ENCODE measurements at regions not wholly inside any gene's neighbourhood (a gene's known extent, or its start where the extent isn't known, plus 50 kb on each side); places are given as distances from the start of the nearest gene placed in this dataset.
"Not testable (repeated sequence)": the region's sequence is repeated elsewhere in the genome, so short reads cannot be mapped to it uniquely, and the experiment has no call there.

- DNase-seq (ENCODE audit: low spot score), result no peak
These were observed 219.7 kb downstream of the MTERF1 start for GRCh38 chr7:91660734-91661356.

GRCh38 chr7:91661727-91662126 is 218.8 kb downstream of the MTERF1 start:
- no peak for ATAC-seq
- DNase-seq (ENCODE audit: low spot score), result no peak

More at GRCh38 chr7:91660734-91661356, 219.7 kb downstream of the MTERF1 start:
- ATAC-seq, result no peak

- ATAC-seq, result no peak
- no peak for DNase-seq (ENCODE audit: low spot score)
These were observed 212.3 kb downstream of the MTERF1 start for GRCh38 chr7:91668217-91668616.

- no peak for ATAC-seq
These were observed 209.3 kb downstream of the MTERF1 start for GRCh38 chr7:91671245-91671644.

GRCh38 chr7:91674470-91674869 is 206.0 kb downstream of the MTERF1 start:
- peak; percentile 58 for DNase-seq (ENCODE audit: low spot score)
- ATAC-seq, result peak; percentile 83

More at GRCh38 chr7:91671245-91671644, 209.3 kb downstream of the MTERF1 start:
- DNase-seq (ENCODE audit: low spot score), result no peak

- no peak for DNase-seq (ENCODE audit: low spot score)
- no peak for ATAC-seq
These were observed 198.8 kb downstream of the MTERF1 start for GRCh38 chr7:91681718-91682117.

GRCh38 chr7:91683823-91684222 is 196.7 kb downstream of the MTERF1 start:
- no peak for ATAC-seq

GRCh38 chr7:91685544-91685943 is 195.0 kb downstream of the MTERF1 start:
- ATAC-seq (no peak), DNase-seq (ENCODE audit: low spot score) (no peak)

More at GRCh38 chr7:91683823-91684222, 196.7 kb downstream of the MTERF1 start:
- DNase-seq (ENCODE audit: low spot score), result no peak

GRCh38 chr7:91690541-91691070 is 189.9 kb downstream of the MTERF1 start:
- no peak for ATAC-seq
- no peak for DNase-seq (ENCODE audit: low spot score)

GRCh38 chr7:91691865-91692264 is 188.6 kb downstream of the MTERF1 start:
- ATAC-seq (no peak), DNase-seq (ENCODE audit: low spot score) (no peak)

GRCh38 chr7:91692800-91693199 is 187.7 kb downstream of the MTERF1 start:
- DNase-seq (ENCODE audit: low spot score), result no peak

GRCh38 chr7:91694351-91694841 is 186.1 kb downstream of the MTERF1 start:
- DNase-seq (ENCODE audit: low spot score) (no peak), ATAC-seq (no peak)

More at GRCh38 chr7:91692800-91693199, 187.7 kb downstream of the MTERF1 start:
- no peak for ATAC-seq

GRCh38 chr7:91710881-91711280 is 169.6 kb downstream of the MTERF1 start:
- DNase-seq (ENCODE audit: low spot score), result no peak
- no peak for ATAC-seq

GRCh38 chr7:91713669-91714068 is 166.8 kb downstream of the MTERF1 start:
- DNase-seq (ENCODE audit: low spot score), result no peak
- ATAC-seq, result no peak

- ATAC-seq, result peak; percentile 28
These were observed 162.6 kb downstream of the MTERF1 start for GRCh38 chr7:91717681-91718470.

GRCh38 chr7:91719008-91719407 is 161.5 kb downstream of the MTERF1 start:
- ATAC-seq (no peak), DNase-seq (ENCODE audit: low spot score) (no peak)

More at GRCh38 chr7:91717681-91718470, 162.6 kb downstream of the MTERF1 start:
- DNase-seq (ENCODE audit: low spot score), result no peak

- DNase-seq (ENCODE audit: low spot score), result no peak
- ATAC-seq, result no peak
These were observed 160.1 kb downstream of the MTERF1 start for GRCh38 chr7:91720260-91720937.

- no peak for ATAC-seq
These were observed 157.7 kb downstream of the MTERF1 start for GRCh38 chr7:91722831-91723230.

GRCh38 chr7:91729046-91729445 is 151.5 kb downstream of the MTERF1 start:
- not testable (repeated sequence) for DNase-seq (ENCODE audit: low spot score); ATAC-seq

More at GRCh38 chr7:91722831-91723230, 157.7 kb downstream of the MTERF1 start:
- DNase-seq (ENCODE audit: low spot score), result no peak

- ATAC-seq (no peak), DNase-seq (ENCODE audit: low spot score) (no peak)
These were observed 148.5 kb downstream of the MTERF1 start for GRCh38 chr7:91731976-91732375.

GRCh38 chr7:91749418-91749817 is 131.1 kb downstream of the MTERF1 start:
- DNase-seq (ENCODE audit: low spot score) (no peak), ATAC-seq (no peak)
